A673 (cell line): ENCODE measurements at regions not wholly inside any gene's neighbourhood (a gene's known extent, or its start where the extent isn't known, plus 50 kb on each side); places are given as distances from the start of the nearest gene placed in this dataset.

Experiments
- BruUV-seq: library from RNA; stranded (reverse); fragments of 400-500 nt; replicated peaks from 2 replicates; lab custom pipeline; 2021; lab: Mats Ljungman, UMichigan
- CTCF ChIA-PET: fragments of 300-600 bp; sonication (Branson Sonifier 250); formaldehyde crosslinking; loops from one replicate; lab custom pipeline; 2022; ENCODE audit warnings: antibody characterized with exemption; lab: Charles Lee
- POLR2A ChIA-PET: fragments of 300-600 bp; sonication (Branson Sonifier 250); formaldehyde crosslinking; loops from one replicate; lab custom pipeline; 2022; ENCODE audit warnings: antibody characterized with exemption; ENCODE audit not compliant: low non-redundant PET; lab: Charles Lee
- DNase-seq: peaks from one replicate; pipeline ENCODE4 v3.0.0-alpha.2; 2015; ENCODE audit warnings: low spot score
- H3K27ac ChIP-seq: fragments of 200-600 bp; sonication (generic); 2 replicates; pipeline ENCODE4 v1.5.1; 2016; ENCODE audit warnings: mixed run types, low read depth, mild to moderate bottlenecking, mixed read lengths, antibody characterized with exemption, low read length; ENCODE audit not compliant: poor library complexity, severe bottlenecking
- H3K27me3 ChIP-seq: fragments of 200-600 bp; sonication (generic); replicated peaks from 2 replicates; pipeline ENCODE4 v1.6.1; 2017; ENCODE audit warnings: mixed run types, low read depth, mild to moderate bottlenecking, mixed read lengths, antibody characterized with exemption, low read length; ENCODE audit not compliant: insufficient read depth, poor library complexity
- H3K36me3 ChIP-seq: fragments of 200-600 bp; sonication (generic); 2 replicates; pipeline ENCODE4 v1.6.1; 2016; ENCODE audit warnings: mixed run types, mild to moderate bottlenecking, mixed read lengths, antibody characterized with exemption, low read length; ENCODE audit not compliant: insufficient read depth, poor library complexity, severe bottlenecking
- H3K4me1 ChIP-seq: fragments of 200-600 bp; sonication (generic); 2 replicates; pipeline ENCODE4 v1.6.1; 2017; ENCODE audit warnings: mixed run types, mild to moderate bottlenecking, mixed read lengths, antibody characterized with exemption, low read length; ENCODE audit not compliant: insufficient read depth, poor library complexity, severe bottlenecking
- H3K4me3 ChIP-seq: fragments of 200-600 bp; sonication (generic); 2 replicates; pipeline ENCODE4 v1.5.1; 2016; ENCODE audit warnings: low read depth, mixed run types, mild to moderate bottlenecking, mixed read lengths, low read length; ENCODE audit not compliant: poor library complexity, severe bottlenecking
- H3K9me3 ChIP-seq: fragments of 200-600 bp; sonication (generic); 2 replicates; pipeline ENCODE4 v1.6.1; 2016; ENCODE audit warnings: mixed run types, low read depth, mild to moderate bottlenecking, mixed read lengths, antibody characterized with exemption, low read length; ENCODE audit not compliant: poor library complexity, severe bottlenecking
- EZH2 ChIP-seq: fragments of 200-600 bp; sonication (generic); IDR thresholded peaks from 2 replicates; pipeline ENCODE4 v1.6.1; 2017; ENCODE audit warnings: borderline replicate concordance, low read depth, mild to moderate bottlenecking, mixed read lengths, antibody characterized with exemption, low read length; ENCODE audit not compliant: poor library complexity, severe bottlenecking
- intact Hi-C: fragments of 100-400 bp; cut with micrococcal nuclease; formaldehyde crosslinking; loops from one replicate; pipeline ENCODE4 v1.10.0; 2022; ENCODE audit not compliant: unreplicated experiment
- TF ChIP-seq, protein P1 (sequence below): fragments of 300-800, 200-600 bp; sonication (generic); conservative IDR thresholded peaks from 2 replicates; pipeline ENCODE4 v1.5.1; 2017; ENCODE audit warnings: low read depth, mild to moderate bottlenecking, antibody characterized with exemption, low read length, moderate library complexity, mixed read lengths

DNA sequence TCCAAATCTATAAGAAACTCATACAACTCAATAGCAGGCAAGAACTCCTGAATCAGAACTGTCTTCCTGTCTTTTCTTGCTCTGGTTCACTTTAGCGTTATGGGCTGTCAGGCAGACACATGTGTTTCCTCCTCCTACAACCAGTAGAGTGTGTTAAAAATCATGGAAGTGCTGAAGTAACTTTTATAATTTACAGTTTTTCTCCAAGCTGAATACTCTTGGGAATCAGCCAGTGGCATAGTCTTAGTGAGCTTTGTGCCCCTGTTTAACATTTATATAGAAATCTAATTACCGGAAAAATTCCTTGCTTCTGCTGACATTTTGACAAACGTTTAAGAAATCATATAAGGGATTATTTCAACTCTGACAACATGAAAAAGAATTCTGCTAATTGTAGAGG is 113.1 kb upstream of the RGS18 start:
- no peaks in the 10 kb centered on the region for H3K27me3 ChIP-seq
- intact Hi-C loops, result no loop called here
- TF ChIP-seq, protein P1, sequence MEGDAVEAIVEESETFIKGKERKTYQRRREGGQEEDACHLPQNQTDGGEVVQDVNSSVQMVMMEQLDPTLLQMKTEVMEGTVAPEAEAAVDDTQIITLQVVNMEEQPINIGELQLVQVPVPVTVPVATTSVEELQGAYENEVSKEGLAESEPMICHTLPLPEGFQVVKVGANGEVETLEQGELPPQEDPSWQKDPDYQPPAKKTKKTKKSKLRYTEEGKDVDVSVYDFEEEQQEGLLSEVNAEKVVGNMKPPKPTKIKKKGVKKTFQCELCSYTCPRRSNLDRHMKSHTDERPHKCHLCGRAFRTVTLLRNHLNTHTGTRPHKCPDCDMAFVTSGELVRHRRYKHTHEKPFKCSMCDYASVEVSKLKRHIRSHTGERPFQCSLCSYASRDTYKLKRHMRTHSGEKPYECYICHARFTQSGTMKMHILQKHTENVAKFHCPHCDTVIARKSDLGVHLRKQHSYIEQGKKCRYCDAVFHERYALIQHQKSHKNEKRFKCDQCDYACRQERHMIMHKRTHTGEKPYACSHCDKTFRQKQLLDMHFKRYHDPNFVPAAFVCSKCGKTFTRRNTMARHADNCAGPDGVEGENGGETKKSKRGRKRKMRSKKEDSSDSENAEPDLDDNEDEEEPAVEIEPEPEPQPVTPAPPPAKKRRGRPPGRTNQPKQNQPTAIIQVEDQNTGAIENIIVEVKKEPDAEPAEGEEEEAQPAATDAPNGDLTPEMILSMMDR, result 0 out of 2 replicates have a peak, but pooled peaks have one; percentile 13
- TF ChIP-seq EZH2, result no peak
- peak overlapping the region; percentile 26 for H3K27ac ChIP-seq
- H3K4me1 ChIP-seq, result peaks cover 20% of the 10 kb centered on the region
- no peaks in the 10 kb centered on the region for H3K36me3 ChIP-seq
- no TSS peak for BruUV-seq
- ChIA-PET POLR2A (no interaction called here), CTCF (no interaction called here)
- H3K9me3 ChIP-seq, result no peaks in the 10 kb centered on the region
- peak overlapping the region; percentile 7 for H3K4me3 ChIP-seq
- DNase-seq, result peak; percentile 90

DNA sequence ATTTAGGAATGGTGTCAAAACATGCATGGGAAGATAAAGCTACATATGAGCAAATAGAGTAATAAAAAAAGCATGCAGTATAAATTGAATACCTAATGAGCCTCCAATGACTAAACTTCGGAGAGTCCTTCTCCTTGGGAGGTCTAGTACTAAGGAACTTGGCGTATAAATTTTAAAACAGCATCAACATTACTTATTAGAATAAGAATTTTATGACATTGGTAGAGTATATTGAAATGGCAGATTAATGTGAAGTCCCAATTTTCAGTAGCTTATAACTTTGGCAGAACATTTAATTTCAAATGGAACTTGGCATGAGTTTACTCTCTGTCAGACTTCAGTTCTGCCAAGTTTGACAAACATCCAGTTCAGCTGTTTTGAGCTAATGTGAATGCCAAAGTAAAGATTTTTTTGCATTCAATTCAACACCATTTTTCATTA is 104.7 kb upstream of the RGS18 start:
- BruUV-seq, result no TSS peak
- H3K9me3 ChIP-seq, result no peaks in the 10 kb centered on the region
- intact Hi-C loops, result no loop called here
- H3K4me3 ChIP-seq, result no peak overlapping the region
- DNase-seq, result peak; percentile 48
- H3K27me3 ChIP-seq, result no peaks in the 10 kb centered on the region
- H3K4me1 ChIP-seq, result peaks cover 21% of the 10 kb centered on the region
- H3K36me3 ChIP-seq, result no peaks in the 10 kb centered on the region
- CTCF ChIA-PET, result no interaction called here
- TF ChIP-seq, protein P1, result no peak
- no peak for TF ChIP-seq EZH2
- peak overlapping the region; percentile 45 for H3K27ac ChIP-seq
- POLR2A ChIA-PET, result no interaction called here

DNA sequence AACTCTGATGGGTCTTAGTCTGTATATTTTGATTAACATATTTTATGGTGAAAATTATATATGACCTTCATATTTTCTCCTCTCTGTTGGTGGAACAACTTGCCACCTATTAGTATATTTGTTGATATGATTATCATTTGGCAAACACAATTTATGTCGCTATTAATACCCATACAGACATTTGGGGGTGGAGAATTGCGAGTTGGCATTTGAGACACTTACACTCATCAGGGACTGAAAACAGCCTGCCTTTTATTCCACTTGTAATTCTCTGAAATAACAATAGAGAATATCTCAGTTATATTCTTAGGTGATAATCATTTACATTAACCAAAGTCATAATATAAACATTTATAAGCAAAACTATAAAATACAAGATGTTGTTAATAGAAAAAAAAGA is 100.5 kb upstream of the RGS18 start:
- BruUV-seq, result no TSS peak

More for the DNA sequence above, 100.5 kb upstream of the RGS18 start:
- Histone ChIP-seq H3K27me3 (no peaks in the 10 kb centered on the region), H3K36me3 (no peaks in the 10 kb centered on the region), H3K4me3 (no peak overlapping the region), H3K27ac (no peak overlapping the region), H3K4me1 (peaks cover 29% of the 10 kb centered on the region), H3K9me3 (no peaks in the 10 kb centered on the region)
- ChIA-PET CTCF (no interaction called here), POLR2A (no interaction called here)
- intact Hi-C loops, result no loop called here
- DNase-seq, result no peak
- TF ChIP-seq EZH2, result no peak
- TF ChIP-seq, protein P1, result no peak
